Muscle of leg (tissue), 3 donors: ENCODE measurements at regions not wholly inside any gene's neighbourhood (a gene's known extent, or its start where the extent isn't known, plus 50 kb on each side); places are given as distances from the start of the nearest gene placed in this dataset.

Experiments
- DNase-seq: peaks from one replicate; pipeline ENCODE4 v3.0.0; 2013
- H3K27ac ChIP-seq: one replicate; pipeline ENCODE4 v1.5.1; 2013; ENCODE audit warnings: mild to moderate bottlenecking, low read length, control low read depth
- H3K27me3 ChIP-seq: one replicate; pipeline ENCODE4 v1.6.1; 2013; ENCODE audit warnings: low read length; ENCODE audit not compliant: control insufficient read depth, insufficient read depth
- H3K36me3 ChIP-seq: one replicate; pipeline ENCODE4 v1.6.1; 2013; ENCODE audit warnings: low read length; ENCODE audit not compliant: control insufficient read depth, insufficient read depth
- H3K4me1 ChIP-seq: one replicate; pipeline ENCODE4 v1.6.1; 2013; ENCODE audit warnings: low read length; ENCODE audit not compliant: control insufficient read depth, insufficient read depth
- H3K4me3 ChIP-seq: one replicate; pipeline ENCODE4 v1.5.1; 2013; ENCODE audit warnings: low read length, control low read depth
- H3K9me3 ChIP-seq: replicated peaks from 2 replicates; pipeline ENCODE4 v1.6.1; 2013; ENCODE audit warnings: low read depth, low read length; ENCODE audit not compliant: control insufficient read depth
- WGBS: methylation state at CpG from one replicate; pipeline ENCODE4 v1.1.5; 2013; ENCODE audit warnings: missing lambda C conversion rate; ENCODE audit not compliant: insufficient coverage; 5-methylcytosine and 5-hydroxymethylcytosine counted together

GRCh38 chr2:143873886-143874285, 646.0 kb downstream of the ZEB2 start:
- no peaks in the 10 kb centered on the region for H3K27me3 ChIP-seq
- H3K4me3 ChIP-seq: no peak overlapping the region
- no peaks in the 10 kb centered on the region for H3K4me1 ChIP-seq
- DNase-seq: no peak
- no peaks in the 10 kb centered on the region for H3K36me3 ChIP-seq
- 100% methylated on average over 1 of the region's 3 CpGs for WGBS
- no peak overlapping the region for H3K27ac ChIP-seq
- peaks cover 22% of the 10 kb centered on the region for H3K9me3 ChIP-seq

GRCh38 chr2:143870696-143871095, 649.2 kb downstream of the ZEB2 start:
- no CpG with 5 or more reads among the region's 1 CpG for WGBS
- peaks cover 23% of the 10 kb centered on the region for H3K9me3 ChIP-seq

GRCh38 chr2:143856978-143857377, 662.9 kb downstream of the ZEB2 start:
- Histone ChIP-seq H3K4me3 (no peak overlapping the region), H3K9me3 (no peaks in the 10 kb centered on the region), H3K27ac (no peak overlapping the region), H3K27me3 (no peaks in the 10 kb centered on the region), H3K4me1 (no peaks in the 10 kb centered on the region), H3K36me3 (no peaks in the 10 kb centered on the region)
- no peak for DNase-seq

More at GRCh38 chr2:143870696-143871095, 649.2 kb downstream of the ZEB2 start:
- H3K27me3 ChIP-seq: no peaks in the 10 kb centered on the region
- DNase-seq: no peak
- no peak overlapping the region for H3K4me3 ChIP-seq
- H3K36me3 ChIP-seq: no peaks in the 10 kb centered on the region
- no peak overlapping the region for H3K27ac ChIP-seq
- no peaks in the 10 kb centered on the region for H3K4me1 ChIP-seq

GRCh38 chr2:143852759-143853158, 667.2 kb downstream of the ZEB2 start:
- DNase-seq: no peak
- no peaks in the 10 kb centered on the region for H3K36me3 ChIP-seq
- H3K27ac ChIP-seq: no peak overlapping the region
- H3K4me1 ChIP-seq: no peaks in the 10 kb centered on the region
- WGBS: no CpG with 5 or more reads among the region's 4 CpGs
- no peaks in the 10 kb centered on the region for H3K27me3 ChIP-seq
- H3K9me3 ChIP-seq: no peaks in the 10 kb centered on the region
- H3K4me3 ChIP-seq: no peak overlapping the region

- Histone ChIP-seq H3K4me3 (no peak overlapping the region), H3K4me1 (no peaks in the 10 kb centered on the region), H3K27ac (no peak overlapping the region), H3K36me3 (no peaks in the 10 kb centered on the region), H3K9me3 (no peaks in the 10 kb centered on the region), H3K27me3 (no peaks in the 10 kb centered on the region)
- no peak for DNase-seq
- no CpG with 5 or more reads among the region's 3 CpGs for WGBS
Observed at GRCh38 chr2:143850084-143850483, 669.8 kb downstream of the ZEB2 start.

GRCh38 chr2:143847257-143847656, 672.7 kb downstream of the ZEB2 start:
- H3K36me3 ChIP-seq: no peaks in the 10 kb centered on the region
- H3K27ac ChIP-seq: no peak overlapping the region
- WGBS: no CpG with 5 or more reads among the region's 1 CpG
- no peaks in the 10 kb centered on the region for H3K4me1 ChIP-seq
- DNase-seq: peak; percentile 35
- H3K27me3 ChIP-seq: no peaks in the 10 kb centered on the region
- no peaks in the 10 kb centered on the region for H3K9me3 ChIP-seq
- no peak overlapping the region for H3K4me3 ChIP-seq

GRCh38 chr2:143844986-143845385, 674.9 kb downstream of the ZEB2 start:
- no peaks in the 10 kb centered on the region for H3K4me1 ChIP-seq
- H3K27ac ChIP-seq: no peak overlapping the region
- 69% methylated on average over 3 of the region's 6 CpGs for WGBS
- no peak overlapping the region for H3K4me3 ChIP-seq
- no peaks in the 10 kb centered on the region for H3K27me3 ChIP-seq
- DNase-seq: no peak
- H3K9me3 ChIP-seq: no peaks in the 10 kb centered on the region
- no peaks in the 10 kb centered on the region for H3K36me3 ChIP-seq

GRCh38 chr2:143843686-143844085, 676.2 kb downstream of the ZEB2 start:
- Histone ChIP-seq H3K9me3 (no peaks in the 10 kb centered on the region), H3K27me3 (no peaks in the 10 kb centered on the region), H3K36me3 (no peaks in the 10 kb centered on the region), H3K27ac (no peak overlapping the region), H3K4me1 (peaks cover 2% of the 10 kb centered on the region), H3K4me3 (no peak overlapping the region)
- 65% methylated on average over 3 of the region's 3 CpGs for WGBS
- no peak for DNase-seq

- no peak for DNase-seq
- Histone ChIP-seq H3K4me3 (no peak overlapping the region), H3K27ac (no peak overlapping the region), H3K4me1 (peaks cover 2% of the 10 kb centered on the region), H3K9me3 (no peaks in the 10 kb centered on the region), H3K36me3 (no peaks in the 10 kb centered on the region), H3K27me3 (no peaks in the 10 kb centered on the region)
- no CpG with 5 or more reads among the region's 2 CpGs for WGBS
Observed at GRCh38 chr2:143842836-143843235, 677.1 kb downstream of the ZEB2 start.

- no peak overlapping the region for H3K27ac ChIP-seq
- H3K9me3 ChIP-seq: no peaks in the 10 kb centered on the region
- peaks cover 2% of the 10 kb centered on the region for H3K4me1 ChIP-seq
- no peaks in the 10 kb centered on the region for H3K36me3 ChIP-seq
- H3K27me3 ChIP-seq: no peaks in the 10 kb centered on the region
- 100% methylated on average over 1 of the region's 4 CpGs for WGBS
- no peak overlapping the region for H3K4me3 ChIP-seq
- no peak for DNase-seq
Observed at GRCh38 chr2:143841935-143842334, 678.0 kb downstream of the ZEB2 start.

- Histone ChIP-seq H3K27me3 (no peaks in the 10 kb centered on the region), H3K9me3 (no peaks in the 10 kb centered on the region), H3K36me3 (no peaks in the 10 kb centered on the region), H3K27ac (no peak overlapping the region), H3K4me1 (peaks cover 2% of the 10 kb centered on the region), H3K4me3 (no peak overlapping the region)
- DNase-seq: no peak
Observed at GRCh38 chr2:143840601-143841000, 679.3 kb downstream of the ZEB2 start.
